SJCRH30 (cell line): ENCODE measurements at regions not wholly inside any gene's neighbourhood (a gene's known extent, or its start where the extent isn't known, plus 50 kb on each side); places are given as distances from the start of the nearest gene placed in this dataset.
"Not testable (repeated sequence)": the region's sequence is repeated elsewhere in the genome, so short reads cannot be mapped to it uniquely, and the experiment has no call there.

ENCODE experiments used
- DNase-seq, 2 experiments: peaks; one replicate each; pipeline ENCODE4 v3.0.0-alpha.2; 2015 to 2020
- H3K27ac ChIP-seq: fragments of 250-450 bp; sonication (Bioruptor Pico); 2 replicates; pipeline ENCODE4 v1.5.1; 2020; ENCODE audit warnings: mild to moderate bottlenecking, moderate library complexity
- H3K27me3 ChIP-seq: fragments of 250-450 bp; sonication (Bioruptor Pico); 2 replicates; pipeline ENCODE4 v1.5.1; 2020; ENCODE audit warnings: mild to moderate bottlenecking, moderate library complexity
- H3K36me3 ChIP-seq: fragments of 250-450 bp; sonication (Bioruptor Pico); 2 replicates; pipeline ENCODE4 v1.5.1; 2020; ENCODE audit warnings: mild to moderate bottlenecking, moderate library complexity
- H3K4me1 ChIP-seq: fragments of 250-450 bp; sonication (Bioruptor Pico); 2 replicates; pipeline ENCODE4 v1.5.1; 2020; ENCODE audit warnings: mild to moderate bottlenecking, moderate library complexity
- H3K4me3 ChIP-seq: fragments of 250-450 bp; sonication (Bioruptor Pico); 2 replicates; pipeline ENCODE4 v1.5.1; 2020; ENCODE audit warnings: mild to moderate bottlenecking, moderate library complexity
- H3K9me3 ChIP-seq: fragments of 250-450 bp; sonication (Bioruptor Pico); replicated peaks from 2 replicates; pipeline ENCODE4 v1.5.1; 2020; ENCODE audit warnings: mild to moderate bottlenecking, moderate library complexity

GRCh38 chr4:184897895-184898294 lies 72.1 kb upstream of the ACSL1 start:
- no peaks in the 10 kb centered on the region for H3K4me1 ChIP-seq
- H3K27ac ChIP-seq = no peak overlapping the region
- no peaks in the 10 kb centered on the region for H3K9me3 ChIP-seq
- H3K27me3 ChIP-seq = no peaks in the 10 kb centered on the region
- H3K4me3 ChIP-seq = no peak overlapping the region
- H3K36me3 ChIP-seq = no peaks in the 10 kb centered on the region
- DNase-seq = peak in 1 of 2 experiments; percentile 10

- DNase-seq = no peak
- Histone ChIP-seq H3K4me1 (no peaks in the 10 kb centered on the region), H3K4me3 (no peak overlapping the region), H3K9me3 (no peaks in the 10 kb centered on the region), H3K27me3 (no peaks in the 10 kb centered on the region), H3K36me3 (no peaks in the 10 kb centered on the region), H3K27ac (no peak overlapping the region)
Measured at GRCh38 chr4:184898793-184899192, 73.0 kb upstream of the ACSL1 start.

- DNase-seq = no peak
- H3K4me1 ChIP-seq = no peaks in the 10 kb centered on the region
- H3K9me3 ChIP-seq = no peaks in the 10 kb centered on the region
- H3K27ac ChIP-seq = no peak overlapping the region
- no peak overlapping the region for H3K4me3 ChIP-seq
- no peaks in the 10 kb centered on the region for H3K27me3 ChIP-seq
- no peaks in the 10 kb centered on the region for H3K36me3 ChIP-seq
Measured at GRCh38 chr4:184899261-184900134, 73.7 kb upstream of the ACSL1 start.

GRCh38 chr4:184900184-184900583 lies 74.4 kb upstream of the ACSL1 start:
- no peaks in the 10 kb centered on the region for H3K9me3 ChIP-seq
- no peaks in the 10 kb centered on the region for H3K4me1 ChIP-seq
- H3K27me3 ChIP-seq = no peaks in the 10 kb centered on the region
- no peak overlapping the region for H3K4me3 ChIP-seq
- DNase-seq = no peak
- no peaks in the 10 kb centered on the region for H3K36me3 ChIP-seq
- H3K27ac ChIP-seq = no peak overlapping the region

GRCh38 chr4:184902550-184902949 lies 76.8 kb upstream of the ACSL1 start:
- DNase-seq = no peak
- no peaks in the 10 kb centered on the region for H3K9me3 ChIP-seq
- no peaks in the 10 kb centered on the region for H3K36me3 ChIP-seq
- no peaks in the 10 kb centered on the region for H3K4me1 ChIP-seq
- no peak overlapping the region for H3K4me3 ChIP-seq
- H3K27ac ChIP-seq = no peak overlapping the region
- H3K27me3 ChIP-seq = no peaks in the 10 kb centered on the region

GRCh38 chr4:184906480-184907097 lies 80.8 kb upstream of the ACSL1 start:
- no peaks in the 10 kb centered on the region for H3K36me3 ChIP-seq

GRCh38 chr4:184907216-184907615 lies 81.4 kb upstream of the ACSL1 start:
- Histone ChIP-seq H3K4me3 (no peak overlapping the region), H3K4me1 (no peaks in the 10 kb centered on the region), H3K27ac (no peak overlapping the region), H3K36me3 (no peaks in the 10 kb centered on the region), H3K9me3 (no peaks in the 10 kb centered on the region), H3K27me3 (no peaks in the 10 kb centered on the region)
- no peak for DNase-seq

More at GRCh38 chr4:184906480-184907097, 80.8 kb upstream of the ACSL1 start:
- Histone ChIP-seq H3K9me3 (no peaks in the 10 kb centered on the region), H3K4me3 (no peak overlapping the region), H3K27me3 (no peaks in the 10 kb centered on the region), H3K27ac (no peak overlapping the region), H3K4me1 (no peaks in the 10 kb centered on the region)
- no peak for DNase-seq

GRCh38 chr4:184907810-184908209 lies 82.0 kb upstream of the ACSL1 start:
- H3K27ac ChIP-seq = no peak overlapping the region
- H3K4me3 ChIP-seq = no peak overlapping the region
- H3K36me3 ChIP-seq = no peaks in the 10 kb centered on the region
- no peaks in the 10 kb centered on the region for H3K4me1 ChIP-seq
- H3K9me3 ChIP-seq = no peaks in the 10 kb centered on the region
- H3K27me3 ChIP-seq = no peaks in the 10 kb centered on the region
- DNase-seq = no peak

- H3K4me1 ChIP-seq = no peaks in the 10 kb centered on the region
- no peaks in the 10 kb centered on the region for H3K36me3 ChIP-seq
- H3K4me3 ChIP-seq = no peak overlapping the region
- DNase-seq = peak in 1 of 2 experiments; percentile 28
- H3K27me3 ChIP-seq = no peaks in the 10 kb centered on the region
- no peak overlapping the region for H3K27ac ChIP-seq
- H3K9me3 ChIP-seq = no peaks in the 10 kb centered on the region
Measured at GRCh38 chr4:184911310-184911709, 85.5 kb upstream of the ACSL1 start.

- no peak overlapping the region for H3K4me3 ChIP-seq
- no peak for DNase-seq
- no peaks in the 10 kb centered on the region for H3K4me1 ChIP-seq
- H3K27ac ChIP-seq = no peak overlapping the region
- H3K9me3 ChIP-seq = no peaks in the 10 kb centered on the region
- no peaks in the 10 kb centered on the region for H3K36me3 ChIP-seq
- no peaks in the 10 kb centered on the region for H3K27me3 ChIP-seq
Measured at GRCh38 chr4:184913356-184914143, 87.8 kb upstream of the ACSL1 start.

- H3K4me1 ChIP-seq, H3K36me3 ChIP-seq, DNase-seq, H3K4me3 ChIP-seq, H3K9me3 ChIP-seq, H3K27me3 ChIP-seq, H3K27ac ChIP-seq: not testable (repeated sequence)
Measured at GRCh38 chr4:184918799-184919198, 93.0 kb upstream of the ACSL1 start.

GRCh38 chr4:184921456-184921855 lies 95.7 kb upstream of the ACSL1 start:
- Histone ChIP-seq H3K36me3 (no peaks in the 10 kb centered on the region), H3K27ac (no peak overlapping the region), H3K9me3 (no peaks in the 10 kb centered on the region), H3K4me3 (no peak overlapping the region), H3K27me3 (no peaks in the 10 kb centered on the region), H3K4me1 (no peaks in the 10 kb centered on the region)
- no peak for DNase-seq

GRCh38 chr4:184922301-184922700 lies 96.0 kb upstream of the HELT start:
- no peaks in the 10 kb centered on the region for H3K36me3 ChIP-seq
- H3K27me3 ChIP-seq = no peaks in the 10 kb centered on the region
- H3K4me1 ChIP-seq = no peaks in the 10 kb centered on the region
- H3K27ac ChIP-seq = no peak overlapping the region
- H3K9me3 ChIP-seq = no peaks in the 10 kb centered on the region
- H3K4me3 ChIP-seq = no peak overlapping the region
- no peak for DNase-seq

GRCh38 chr4:184924516-184924915 lies 93.8 kb upstream of the HELT start:
- Histone ChIP-seq H3K27ac (no peak overlapping the region), H3K4me3 (no peak overlapping the region), H3K27me3 (no peaks in the 10 kb centered on the region), H3K4me1 (no peaks in the 10 kb centered on the region), H3K9me3 (no peaks in the 10 kb centered on the region), H3K36me3 (no peaks in the 10 kb centered on the region)
- DNase-seq = no peak

- DNase-seq = no peak
- Histone ChIP-seq H3K27me3 (no peaks in the 10 kb centered on the region), H3K27ac (no peak overlapping the region), H3K4me3 (no peak overlapping the region), H3K9me3 (no peaks in the 10 kb centered on the region), H3K4me1 (no peaks in the 10 kb centered on the region), H3K36me3 (no peaks in the 10 kb centered on the region)
Measured at GRCh38 chr4:184929476-184929875, 88.8 kb upstream of the HELT start.
